ENCODE measurements at regions not wholly inside any gene's neighbourhood (a gene's known extent, or its start where the extent isn't known, plus 50 kb on each side); places are given as distances from the start of the nearest gene placed in this dataset.

DNA sequence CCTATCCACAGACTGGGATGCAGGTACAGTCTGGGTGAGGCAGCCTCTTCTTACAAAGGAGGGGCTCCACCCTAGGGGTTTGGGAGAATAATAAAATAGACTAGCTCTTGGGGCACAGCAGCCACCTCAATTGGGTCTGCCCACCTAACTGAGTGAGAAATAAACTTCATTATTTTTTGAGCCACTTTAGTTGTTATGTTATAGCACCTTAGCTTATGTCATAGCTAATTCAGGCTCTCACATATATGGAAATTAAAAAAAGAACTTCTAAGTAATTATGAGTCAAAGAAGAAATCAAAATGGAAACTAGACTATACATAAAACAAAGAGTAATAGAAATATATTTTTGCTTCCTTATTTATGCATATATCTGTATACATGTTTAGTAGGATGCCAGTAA lies 318.5 kb upstream of the B3GALT2 start:
- DNase-seq (ENCODE audit: low read depth), result no peak

DNA sequence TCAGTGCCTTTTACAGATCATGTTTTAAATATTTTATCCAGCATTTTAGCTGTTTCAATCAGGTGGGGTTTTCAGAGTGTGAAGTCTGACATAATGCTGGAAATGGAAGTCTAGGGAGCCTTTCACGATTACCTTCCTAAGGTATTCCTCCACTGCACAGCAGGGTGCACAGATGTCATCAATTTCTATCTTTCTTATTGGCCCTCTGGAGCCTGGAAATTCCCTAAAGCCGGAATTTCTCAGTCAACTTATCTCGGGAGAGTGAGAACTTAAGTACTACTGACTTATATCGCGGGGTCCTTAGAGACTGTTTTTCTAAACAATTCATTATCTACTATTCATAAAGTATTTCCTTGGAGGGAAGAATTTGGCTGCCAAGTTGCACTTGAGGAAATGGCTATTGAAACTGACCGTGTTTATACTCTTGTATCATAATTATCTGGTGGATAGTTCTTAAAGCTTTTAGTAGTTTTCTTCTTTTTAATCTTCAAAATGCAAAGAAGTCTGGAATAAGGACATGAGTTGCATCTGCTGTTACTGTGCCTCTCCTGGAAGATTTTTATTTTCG lies 311.8 kb upstream of the B3GALT2 start:
- DNase-seq (ENCODE audit: low read depth), result no peak

DNA sequence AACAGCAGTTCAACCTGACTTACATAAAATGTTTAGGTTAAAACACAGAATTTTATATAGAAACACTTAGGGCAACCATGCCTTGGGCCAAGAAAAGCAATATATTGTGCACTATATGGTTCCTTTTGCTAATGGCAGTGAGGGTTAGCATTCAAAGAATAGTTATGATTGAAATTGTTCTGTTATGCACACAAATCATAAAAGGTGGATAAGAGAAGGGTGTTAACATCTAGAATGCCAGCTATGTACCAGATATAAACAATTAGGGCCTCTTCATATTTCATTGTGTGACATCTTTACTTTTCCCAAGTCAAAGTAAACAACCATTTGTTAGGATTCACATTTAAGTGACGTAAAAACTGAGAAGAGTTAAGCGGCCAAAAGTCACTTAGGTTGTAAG lies 308.0 kb upstream of the B3GALT2 start:
- DNase-seq (ENCODE audit: low read depth), result no peak

DNA sequence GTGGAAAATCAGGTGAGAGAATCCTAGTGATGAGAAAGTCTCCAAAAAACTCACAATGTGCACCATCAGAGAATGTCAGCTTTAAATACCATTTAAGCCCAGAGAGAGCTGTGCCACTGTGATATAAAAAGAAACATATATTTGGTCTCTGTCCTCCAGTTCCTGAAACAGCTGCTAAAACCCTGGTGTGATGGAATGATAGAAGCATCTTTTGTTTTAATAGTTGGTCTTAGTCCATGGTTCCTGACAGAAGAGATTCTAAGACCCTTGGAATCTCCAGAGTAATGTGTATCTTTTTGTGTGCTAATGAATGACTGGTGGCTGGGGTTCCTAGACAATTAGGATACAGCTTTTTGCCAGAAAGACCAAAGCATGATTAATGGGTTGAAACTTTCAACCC lies 302.8 kb upstream of the B3GALT2 start:
- no peak for DNase-seq (ENCODE audit: low read depth)

DNA sequence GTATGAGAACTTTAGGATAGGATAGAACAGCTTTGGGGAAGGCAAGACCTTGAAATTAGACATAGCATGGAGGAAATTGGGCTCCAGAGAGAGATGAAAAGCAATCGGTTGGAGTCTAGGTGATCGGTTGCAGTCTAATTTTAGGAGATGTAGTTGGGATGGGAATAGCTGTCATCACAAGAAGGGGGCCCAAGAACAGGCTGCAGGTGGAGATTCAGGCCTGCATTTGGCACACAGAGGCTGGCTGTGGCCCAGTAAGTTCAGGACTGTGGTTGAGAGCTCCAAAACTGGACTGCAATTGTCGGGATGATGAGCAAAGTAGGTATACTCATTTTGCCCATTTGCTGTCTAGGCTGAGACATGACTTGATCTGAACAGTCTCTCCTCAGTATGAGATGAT lies 301.3 kb upstream of the B3GALT2 start:
- no peak for DNase-seq (ENCODE audit: low read depth)

DNA sequence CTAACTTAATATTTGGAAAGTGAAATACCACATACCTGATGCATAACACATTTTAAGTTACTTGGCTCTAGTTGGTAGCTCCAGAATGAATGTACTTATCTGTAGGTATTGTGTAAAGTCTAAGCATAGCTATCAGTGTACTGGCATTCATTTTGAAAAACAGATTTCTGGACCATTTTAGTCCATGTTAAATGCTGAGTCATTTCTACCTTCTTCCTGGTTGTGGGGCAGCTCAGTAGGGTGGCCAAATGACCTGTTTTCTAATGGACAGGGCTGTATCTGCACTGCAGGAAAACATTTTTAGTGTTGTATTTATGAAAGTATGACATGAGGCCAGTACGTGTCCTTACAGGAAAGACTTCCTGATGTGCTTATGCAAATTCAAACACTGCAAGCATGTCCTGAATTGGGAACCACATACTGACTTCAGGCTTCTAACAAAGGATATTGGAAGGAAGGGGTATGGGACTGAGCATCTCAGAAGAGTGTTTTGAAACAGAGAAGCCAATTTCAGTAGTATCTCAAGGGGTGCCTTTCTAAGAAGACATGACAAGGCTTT lies 300.3 kb upstream of the B3GALT2 start:
- DNase-seq (ENCODE audit: low read depth), result no peak

DNA sequence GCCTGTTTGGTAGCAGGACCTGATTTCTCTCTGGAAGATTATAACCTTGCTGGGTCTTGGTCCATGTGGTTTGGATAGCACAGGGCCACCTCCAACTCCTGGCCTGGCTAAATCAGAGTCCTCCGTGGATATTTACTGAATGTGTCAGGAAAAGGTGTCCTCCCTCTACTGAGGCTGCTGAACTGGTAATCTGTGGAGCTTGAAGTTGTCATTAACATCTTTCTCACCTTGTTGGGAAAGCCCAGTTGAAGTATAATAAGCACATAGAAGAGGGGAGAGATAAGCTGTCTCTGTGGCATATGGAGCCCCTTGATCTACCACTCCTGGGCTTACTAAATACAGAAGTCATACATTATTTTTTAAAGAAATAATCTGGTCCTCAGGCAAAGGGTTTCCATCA lies 294.3 kb upstream of the B3GALT2 start:
- no peak for DNase-seq (ENCODE audit: low read depth)

DNA sequence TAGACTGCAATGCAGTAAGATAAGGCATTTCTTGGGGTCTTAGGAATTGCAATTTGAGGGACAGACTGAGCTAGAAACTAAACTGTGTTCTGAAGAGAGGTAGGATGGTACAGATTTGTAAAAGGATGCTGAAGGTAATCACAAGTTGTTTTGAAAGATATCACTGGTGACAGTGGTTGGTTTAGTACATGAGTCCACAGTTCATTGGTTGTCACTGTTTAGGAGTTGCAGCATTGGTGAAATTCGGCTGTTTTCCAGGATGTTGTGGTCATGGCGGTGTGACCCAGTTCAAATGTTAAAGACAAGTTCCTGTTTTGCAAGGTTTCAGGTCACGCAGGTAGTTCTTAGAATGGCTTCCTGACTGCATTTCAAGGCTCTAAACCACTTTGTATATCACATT lies 292.8 kb upstream of the B3GALT2 start:
- no peak for DNase-seq (ENCODE audit: low read depth)

DNA sequence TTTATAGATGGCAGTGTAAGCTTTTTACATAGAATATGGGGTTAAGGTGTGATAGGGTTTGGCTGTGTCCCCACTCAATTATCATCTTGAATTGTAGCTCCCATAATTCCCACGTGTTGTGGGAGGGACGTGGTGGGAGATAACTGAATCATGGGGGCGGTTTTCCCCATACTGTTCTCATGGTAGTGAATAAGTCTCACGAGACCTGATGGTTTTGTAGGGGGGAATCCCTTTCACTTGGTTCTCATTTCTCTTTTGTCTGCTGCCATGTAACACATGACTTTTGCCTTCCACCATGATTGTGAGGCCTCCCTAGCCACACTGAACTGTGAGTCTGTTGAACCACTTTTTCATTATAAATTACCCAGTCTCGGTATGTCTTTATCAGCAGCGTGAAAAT lies 290.3 kb upstream of the B3GALT2 start:
- no peak for DNase-seq (ENCODE audit: low read depth)

DNA sequence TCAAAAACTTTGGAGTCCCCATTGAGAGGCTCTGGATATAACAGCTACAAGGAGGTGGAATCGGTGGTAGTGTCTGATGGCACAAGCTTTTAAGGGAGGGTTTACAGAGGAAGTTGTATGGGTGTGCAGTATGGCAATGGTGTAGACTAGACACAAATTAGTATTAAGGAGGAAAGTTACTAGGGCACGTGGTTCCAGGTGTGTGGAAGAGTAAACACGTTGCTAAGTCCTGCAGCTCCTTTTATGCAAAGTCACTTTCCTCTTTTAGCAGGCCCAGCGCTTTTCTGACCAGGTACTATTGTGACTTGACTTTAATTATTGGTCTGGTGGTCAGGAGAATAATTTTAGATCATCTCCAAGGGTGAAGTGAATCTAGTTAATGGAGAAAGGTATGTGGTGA lies 287.5 kb upstream of the B3GALT2 start:
- DNase-seq (ENCODE audit: low read depth), result no peak

DNA sequence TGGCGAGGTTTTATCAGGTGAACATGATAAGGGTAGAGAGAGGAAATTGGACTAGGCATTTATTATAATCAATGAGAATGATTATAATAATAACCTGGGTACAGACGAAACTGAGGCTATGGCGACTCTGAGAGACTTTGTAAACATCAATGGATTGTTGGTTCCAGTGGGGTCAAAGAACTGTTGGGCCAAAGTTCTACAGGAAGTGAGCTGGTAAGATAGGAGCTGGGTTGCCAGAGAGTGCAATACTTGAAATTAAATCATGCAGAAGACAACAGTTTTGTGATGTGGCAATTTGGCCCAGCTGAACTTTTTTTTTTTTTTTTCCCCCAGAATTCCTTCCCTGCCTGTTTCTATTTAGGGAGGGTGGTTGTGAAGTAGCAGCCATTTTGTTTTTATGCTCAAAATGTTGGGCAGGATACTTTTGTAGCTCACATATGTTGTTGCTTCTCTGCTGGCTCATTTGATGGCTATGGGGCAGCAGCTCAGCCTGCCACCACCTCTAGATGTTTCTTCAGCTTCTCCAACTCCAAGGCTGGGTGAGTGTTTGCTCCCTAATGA lies 286.5 kb upstream of the B3GALT2 start:
- no peak for DNase-seq (ENCODE audit: low read depth)

DNA sequence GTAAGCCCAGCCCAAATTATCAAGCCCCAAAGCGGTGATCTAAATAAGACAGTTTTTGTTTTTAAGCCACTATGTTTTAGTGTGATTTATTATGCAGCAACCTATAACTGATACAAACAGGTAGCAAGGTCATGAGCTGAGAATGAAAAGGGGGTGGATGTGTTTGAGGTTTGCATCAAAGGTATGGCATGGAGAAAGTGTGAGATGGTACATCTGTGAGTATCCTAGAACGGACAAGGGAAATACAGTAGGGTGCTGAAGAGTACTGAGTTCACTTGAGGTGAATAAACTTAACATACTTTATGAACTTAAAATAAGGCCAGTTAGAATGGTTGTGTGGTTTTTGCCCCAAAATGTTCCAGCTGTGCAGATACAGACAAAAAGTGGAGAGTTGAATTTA lies 286.0 kb upstream of the B3GALT2 start:
- DNase-seq (ENCODE audit: low read depth), result no peak

DNA sequence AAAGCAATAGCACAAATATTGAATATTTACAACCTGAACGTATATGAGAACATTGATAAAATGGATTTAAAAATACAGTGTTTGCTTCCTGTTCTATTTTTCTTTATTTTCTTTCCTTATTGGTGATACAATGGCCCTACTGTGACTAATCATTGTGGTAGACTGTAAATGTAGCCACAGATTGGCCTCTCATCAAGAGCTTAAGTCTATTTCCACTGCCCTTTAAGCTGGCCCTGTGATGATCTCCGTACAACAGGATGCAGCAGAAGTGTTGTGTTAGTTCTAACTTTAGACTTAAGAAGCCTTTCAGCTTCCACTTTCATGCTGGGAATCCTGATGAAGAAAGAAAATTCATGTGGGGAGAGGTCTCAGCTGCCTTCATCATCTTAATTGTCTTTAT lies 285.6 kb upstream of the B3GALT2 start:
- DNase-seq (ENCODE audit: low read depth), result no peak

DNA sequence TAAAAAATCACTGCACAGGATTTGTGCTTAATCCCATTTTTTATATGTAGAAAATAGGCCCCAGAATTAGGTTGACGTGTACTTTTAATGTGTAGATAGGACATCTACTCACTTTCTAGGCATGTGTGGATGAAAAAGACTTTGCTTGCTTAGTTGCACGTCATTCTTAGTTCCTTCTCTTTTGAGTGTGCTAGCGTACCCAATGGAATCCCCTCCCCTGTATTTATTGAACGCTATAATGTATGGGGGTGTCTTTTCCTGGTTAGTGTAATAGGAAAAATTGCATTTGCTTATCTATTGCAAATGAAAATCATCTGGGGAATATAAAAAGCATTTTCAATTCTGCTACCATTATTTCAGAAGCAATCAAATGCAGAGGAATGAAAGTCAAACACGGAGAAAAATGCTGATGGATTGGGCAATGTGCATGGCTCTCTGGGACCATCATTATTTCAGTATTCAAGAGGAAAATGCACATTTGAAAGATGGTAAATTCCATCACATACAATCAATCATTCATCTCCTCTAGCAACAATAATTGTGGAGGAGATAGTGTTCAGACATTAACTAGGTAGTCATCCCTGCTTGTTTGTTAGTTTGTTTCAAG lies 277.0 kb upstream of the B3GALT2 start:
- no peak for DNase-seq (ENCODE audit: low read depth)

DNA sequence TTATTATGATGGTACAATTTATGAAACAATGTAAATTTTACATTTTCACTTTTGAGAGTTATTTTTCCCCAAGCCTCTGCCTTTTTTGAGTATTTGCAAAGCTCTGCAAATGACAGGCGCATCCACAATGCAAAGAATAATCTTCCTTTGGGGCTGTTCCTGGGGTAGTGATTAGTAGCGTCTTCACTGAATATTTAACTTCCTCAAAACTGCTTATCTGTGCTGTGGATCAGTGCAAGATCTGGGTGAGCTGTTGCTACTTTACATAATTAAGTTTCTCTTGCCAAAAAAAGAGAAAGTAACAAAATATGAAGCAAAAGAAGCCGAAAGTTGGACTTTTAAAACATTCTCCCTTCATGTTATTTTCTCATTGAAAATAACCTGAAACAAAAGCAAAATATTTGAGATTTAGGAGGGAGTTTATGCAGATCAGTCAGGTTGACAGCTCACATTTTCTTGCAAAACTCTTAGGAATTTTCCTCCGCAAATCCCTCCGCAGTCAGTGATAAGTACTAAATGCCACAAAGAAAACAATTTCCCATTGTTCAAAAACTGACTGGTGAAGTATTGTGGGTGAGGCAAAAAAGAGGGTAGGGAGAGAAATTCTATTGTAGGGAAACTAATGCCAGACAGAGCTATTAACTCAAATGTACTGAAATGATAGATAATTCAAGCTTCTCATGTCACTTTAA lies 276.4 kb upstream of the B3GALT2 start:
- DNase-seq (ENCODE audit: low read depth), result no peak

DNA sequence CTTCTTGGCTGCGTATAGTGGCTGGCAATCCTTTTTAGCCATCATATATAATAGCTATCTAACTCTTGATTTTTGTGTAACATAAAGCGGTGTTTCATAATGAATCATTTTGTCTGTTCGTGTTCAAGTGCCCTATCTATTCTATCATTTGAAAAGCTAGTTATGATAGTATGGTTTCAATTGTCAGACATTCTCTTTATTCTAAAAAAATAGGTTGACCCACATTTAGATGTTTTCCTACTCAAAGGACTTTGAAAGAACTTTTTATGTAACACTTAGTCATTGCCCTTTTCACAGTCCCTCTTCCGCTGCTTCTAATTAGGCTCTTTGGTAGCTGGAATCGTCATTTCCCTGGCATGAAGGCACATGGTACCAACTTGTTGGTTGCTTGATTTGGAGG lies 272.2 kb upstream of the B3GALT2 start:
- DNase-seq (ENCODE audit: low read depth), result no peak

DNA sequence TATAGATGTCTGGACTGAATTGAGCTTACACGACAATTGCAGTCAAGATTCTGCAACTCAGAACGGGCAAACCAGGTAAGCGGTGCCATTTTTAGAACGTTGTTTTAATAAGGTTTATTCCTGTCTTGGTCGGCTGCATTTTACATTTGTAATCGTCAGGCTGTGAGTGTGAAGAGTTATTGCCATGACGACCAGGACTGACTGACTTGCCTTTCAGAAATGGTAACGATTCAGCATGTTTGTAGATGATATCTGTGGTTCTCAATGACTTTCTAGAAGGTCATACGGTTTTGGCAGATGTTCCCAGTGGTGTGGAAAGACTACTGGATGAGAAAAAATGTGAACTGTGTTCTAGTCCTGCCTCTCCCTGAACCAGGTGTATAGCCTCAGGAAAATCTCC lies 271.3 kb upstream of the B3GALT2 start:
- no peak for DNase-seq (ENCODE audit: low read depth)

DNA sequence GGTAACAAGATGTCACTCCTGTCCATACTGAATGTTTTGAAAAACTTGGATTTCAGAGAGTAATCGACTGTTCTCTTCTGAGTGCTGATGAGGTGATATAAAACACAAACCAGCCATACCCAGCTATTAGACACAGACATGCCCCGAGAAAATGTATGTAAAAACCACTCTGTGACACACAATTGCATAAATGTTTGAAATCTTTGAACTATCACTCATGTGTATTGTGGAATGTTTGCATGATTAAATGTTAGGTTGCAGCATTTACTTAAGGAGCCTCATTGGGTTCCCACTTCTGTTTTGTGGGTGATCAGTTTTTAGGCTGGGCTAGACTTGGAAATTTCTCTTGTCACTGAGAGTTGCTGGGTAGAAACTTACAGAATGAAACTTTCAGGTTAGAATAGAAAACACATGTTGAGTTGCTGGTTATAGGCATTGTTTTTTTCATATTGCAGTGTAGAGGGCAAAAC lies 270.4 kb upstream of the B3GALT2 start:
- DNase-seq (ENCODE audit: low read depth), result no peak

DNA sequence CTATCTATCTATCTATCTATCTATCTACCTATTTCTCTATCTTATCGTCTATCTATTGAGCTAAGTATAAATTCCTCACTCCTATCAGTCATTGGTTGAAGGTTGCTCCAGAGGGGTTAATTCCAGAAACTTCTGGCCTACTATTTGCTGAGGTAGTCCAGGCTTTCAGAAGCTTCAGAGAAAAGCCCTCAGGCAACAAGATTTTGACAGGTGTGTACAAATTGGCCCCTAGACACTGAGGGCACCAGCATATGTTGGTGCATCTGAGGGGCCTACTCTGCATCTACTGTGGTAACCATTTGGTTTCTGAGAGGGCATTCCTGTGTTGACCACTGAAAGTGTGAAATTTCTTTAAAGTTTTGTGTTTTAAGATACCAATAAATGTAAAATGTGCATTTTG lies 265.2 kb upstream of the B3GALT2 start:
- no peak for DNase-seq (ENCODE audit: low read depth)

DNA sequence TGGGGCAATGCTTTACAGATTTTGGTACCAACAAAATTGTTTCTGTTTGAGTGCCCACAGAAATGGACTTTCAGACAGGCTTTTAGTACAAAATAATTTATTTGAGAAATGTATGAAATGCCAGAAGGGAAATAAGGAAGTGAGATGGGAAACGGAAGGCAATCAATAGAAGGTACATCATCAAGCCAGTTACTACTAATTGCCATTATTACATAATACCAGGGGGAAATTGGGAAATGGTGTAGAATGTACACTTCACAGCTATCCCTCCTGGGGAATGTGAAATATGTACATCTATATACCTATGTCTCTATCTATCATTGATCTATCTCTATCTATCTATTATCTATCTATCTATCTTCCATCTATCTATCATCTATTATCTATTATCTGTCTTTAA lies 264.6 kb upstream of the B3GALT2 start:
- no peak for DNase-seq (ENCODE audit: low read depth)

DNA sequence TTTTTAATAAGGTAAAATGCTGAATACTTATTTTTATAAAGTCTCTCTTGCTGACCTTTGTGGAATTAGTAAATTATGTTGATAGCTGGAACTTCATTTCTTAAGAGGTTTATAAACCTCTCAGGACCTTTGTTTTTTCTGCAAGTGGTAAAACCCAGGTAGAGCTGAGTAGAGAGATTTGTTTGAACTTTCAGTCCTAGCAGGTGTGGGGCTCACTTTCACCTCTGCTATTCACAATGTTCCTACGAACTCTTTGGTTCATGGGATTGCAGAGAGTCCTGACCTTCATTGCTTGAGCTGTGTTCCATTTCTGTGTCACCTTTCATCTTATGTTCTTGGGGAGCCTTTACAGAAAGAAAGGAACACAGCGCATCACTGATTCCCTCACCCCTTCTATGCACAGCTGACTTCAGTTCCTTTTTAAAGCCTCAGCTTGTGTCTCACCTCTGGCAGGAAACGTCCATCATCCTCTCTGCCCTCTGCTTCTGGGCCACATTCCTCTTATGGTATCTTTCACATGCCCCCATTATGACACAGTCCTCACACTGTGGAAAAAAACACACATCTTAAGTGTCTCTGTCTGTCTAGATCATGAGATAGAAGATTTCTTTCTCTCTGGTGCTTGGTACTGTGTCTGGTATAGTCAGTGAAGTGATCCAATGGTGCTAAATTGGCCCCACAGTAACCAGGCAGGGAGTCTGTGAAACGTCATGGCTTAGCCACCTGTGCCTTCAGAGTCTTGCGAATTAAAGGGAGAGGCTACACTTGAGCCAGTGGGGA lies 262.5 kb upstream of the B3GALT2 start:
- DNase-seq (ENCODE audit: low read depth), result no peak

DNA sequence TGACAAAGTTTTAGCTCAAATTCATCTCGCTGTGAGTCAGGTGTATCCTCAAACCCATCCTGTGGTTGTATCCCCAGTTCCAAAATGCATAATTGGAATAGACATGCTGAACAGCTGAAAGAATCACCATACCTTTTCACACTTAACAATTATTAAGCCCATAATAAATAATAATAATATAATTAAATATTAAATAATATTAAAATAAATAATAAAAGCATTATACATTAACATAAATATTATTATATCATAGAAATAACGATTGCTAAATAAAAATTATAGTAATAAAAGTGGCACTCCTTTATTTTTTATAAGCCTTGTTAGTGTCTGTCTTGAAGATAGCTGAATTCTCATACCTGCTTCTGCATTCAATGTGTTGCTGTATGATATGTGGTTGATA lies 257.5 kb upstream of the B3GALT2 start:
- no peak for DNase-seq (ENCODE audit: low read depth)
